A673 (cell line): ENCODE measurements at regions not wholly inside any gene's neighbourhood (a gene's known extent, or its start where the extent isn't known, plus 50 kb on each side); places are given as distances from the start of the nearest gene placed in this dataset.

Source experiments
- CTCF ChIP-seq: fragments of 300-800, 200-600 bp; sonication (generic); conservative IDR thresholded peaks from 2 replicates; pipeline ENCODE4 v1.5.1; 2017; ENCODE audit warnings: low read depth, mild to moderate bottlenecking, antibody characterized with exemption, low read length, moderate library complexity, mixed read lengths
- EZH2 ChIP-seq: fragments of 200-600 bp; sonication (generic); IDR thresholded peaks from 2 replicates; pipeline ENCODE4 v1.6.1; 2017; ENCODE audit warnings: borderline replicate concordance, low read depth, mild to moderate bottlenecking, mixed read lengths, antibody characterized with exemption, low read length; ENCODE audit not compliant: poor library complexity, severe bottlenecking

GRCh38 chr16:6016530-6017184, 919.1 kb upstream of the EEF2KMT start:
- TF ChIP-seq EZH2, result no peak
- peak; percentile 54 for TF ChIP-seq CTCF
